Nephron (organoid): ENCODE measurements at regions not wholly inside any gene's neighbourhood (a gene's known extent, or its start where the extent isn't known, plus 50 kb on each side); places are given as distances from the start of the nearest gene placed in this dataset.

Source experiments
- H3K27ac Mint-ChIP-seq, 3 experiments: 2 replicates each; pipeline ENCODE4 v1.8.0; 2020; ENCODE audit warnings: mixed read lengths in 3 of 3, mild to moderate bottlenecking in 2 of 3, moderate library complexity in 1 of 3
- H3K27me3 Mint-ChIP-seq: 2 replicates; pipeline ENCODE4 v1.8.0; 2021; ENCODE audit warnings: low read depth, mild to moderate bottlenecking, moderate library complexity, mixed read lengths
- H3K36me3 Mint-ChIP-seq: 2 replicates; pipeline ENCODE4 v1.8.0; 2020; ENCODE audit warnings: low read depth, mixed read lengths
- H3K4me1 Mint-ChIP-seq: 2 replicates; pipeline ENCODE4 v1.8.0; 2020; ENCODE audit warnings: mixed read lengths
- H3K4me3 Mint-ChIP-seq, 3 experiments: 2 replicates each; pipeline ENCODE4 v1.8.0; 2020; ENCODE audit warnings: mild to moderate bottlenecking in 3 of 3, mixed read lengths in 3 of 3, moderate library complexity in 2 of 3
- H3K9me3 Mint-ChIP-seq: 2 replicates; pipeline ENCODE4 v1.8.0; 2020; ENCODE audit warnings: mixed read lengths
- CTCF ChIP-seq, 3 experiments: fragments of 200-600 bp; sonication (generic); IDR thresholded peaks; one replicate each; pipeline ENCODE4 v1.5.0; 2021; ENCODE audit warnings: antibody characterized with exemption in 3 of 3; ENCODE audit not compliant: unreplicated experiment in 3 of 3

GRCh38 chr20:50417484-50418235 lies 92.5 kb upstream of the PTPN1 start:
- no peak overlapping the region for H3K4me3 Mint-ChIP-seq
- peaks cover 12% of the 10 kb centered on the region for H3K27me3 Mint-ChIP-seq
- H3K4me1 Mint-ChIP-seq: peaks cover 11% of the 10 kb centered on the region
- H3K9me3 Mint-ChIP-seq: peaks cover 26% of the 10 kb centered on the region
- H3K27ac Mint-ChIP-seq: no peak overlapping the region
- H3K36me3 Mint-ChIP-seq: peaks cover 4% of the 10 kb centered on the region
- TF ChIP-seq CTCF (IDR thresholded peaks at IDR 0.05; ENCODE audit: unreplicated experiment in 3 of 3): no peak

- peaks cover 14% of the 10 kb centered on the region for H3K4me1 Mint-ChIP-seq
- no peak overlapping the region for H3K27ac Mint-ChIP-seq
- peaks cover 16% of the 10 kb centered on the region for H3K27me3 Mint-ChIP-seq
- no peak for TF ChIP-seq CTCF (IDR thresholded peaks at IDR 0.05; ENCODE audit: unreplicated experiment in 3 of 3)
- H3K9me3 Mint-ChIP-seq: peaks cover 14% of the 10 kb centered on the region
- no peak overlapping the region for H3K4me3 Mint-ChIP-seq
- H3K36me3 Mint-ChIP-seq: no peaks in the 10 kb centered on the region
Measured at GRCh38 chr20:50418890-50419642, 91.1 kb upstream of the PTPN1 start.

GRCh38 chr20:50420380-50420779 lies 89.8 kb upstream of the PTPN1 start:
- Mint-ChIP-seq H3K27ac (no peak overlapping the region), H3K36me3 (no peaks in the 10 kb centered on the region), H3K27me3 (peaks cover 12% of the 10 kb centered on the region), H3K4me1 (peaks cover 20% of the 10 kb centered on the region), H3K4me3 (no peak overlapping the region), H3K9me3 (peaks cover 13% of the 10 kb centered on the region)
- no peak for TF ChIP-seq CTCF (IDR thresholded peaks at IDR 0.05; ENCODE audit: unreplicated experiment in 3 of 3)

- no peak for TF ChIP-seq CTCF (IDR thresholded peaks at IDR 0.05; ENCODE audit: unreplicated experiment in 3 of 3)
- no peak overlapping the region for H3K27ac Mint-ChIP-seq
- H3K4me3 Mint-ChIP-seq: no peak overlapping the region
- no peaks in the 10 kb centered on the region for H3K36me3 Mint-ChIP-seq
- H3K9me3 Mint-ChIP-seq: peaks cover 13% of the 10 kb centered on the region
- H3K4me1 Mint-ChIP-seq: peaks cover 14% of the 10 kb centered on the region
- H3K27me3 Mint-ChIP-seq: peaks cover 9% of the 10 kb centered on the region
Measured at GRCh38 chr20:50421356-50422340, 88.5 kb upstream of the PTPN1 start.

GRCh38 chr20:50423758-50424157 lies 86.4 kb upstream of the PTPN1 start:
- no peak overlapping the region for H3K27ac Mint-ChIP-seq
- H3K4me3 Mint-ChIP-seq: no peak overlapping the region
- peaks cover 8% of the 10 kb centered on the region for H3K9me3 Mint-ChIP-seq
- peaks cover 29% of the 10 kb centered on the region for H3K4me1 Mint-ChIP-seq
- H3K36me3 Mint-ChIP-seq: no peaks in the 10 kb centered on the region
- H3K27me3 Mint-ChIP-seq: peaks cover 4% of the 10 kb centered on the region
- TF ChIP-seq CTCF (IDR thresholded peaks at IDR 0.05; ENCODE audit: unreplicated experiment in 3 of 3): no peak
